Upper lobe of right lung (tissue), 1 donor: ENCODE measurements at regions not wholly inside any gene's neighbourhood (a gene's known extent, or its start where the extent isn't known, plus 50 kb on each side); places are given as distances from the start of the nearest gene placed in this dataset.

Source experiments
- ATAC-seq: fragments of 200-7000 bp; cut with Tn5 transposase; one replicate; pipeline ENCODE4 v1.9.1; 2020; ENCODE audit warnings: mild to moderate bottlenecking, moderate library complexity
- DNase-seq: peaks from one replicate; pipeline ENCODE4 v3.0.0-alpha.2; 2020
- H3K27ac ChIP-seq: fragments of 200-600 bp; one replicate; pipeline ENCODE4 v1.8.0; 2022
- H3K27me3 ChIP-seq: fragments of 200-600 bp; one replicate; pipeline ENCODE4 v1.8.0; 2022; ENCODE audit warnings: mild to moderate bottlenecking
- H3K36me3 ChIP-seq: fragments of 200-600 bp; one replicate; pipeline ENCODE4 v1.8.0; 2022
- H3K4me1 ChIP-seq: fragments of 200-600 bp; one replicate; pipeline ENCODE4 v1.8.0; 2022
- H3K4me3 ChIP-seq: fragments of 200-600 bp; one replicate; pipeline ENCODE4 v1.8.0; 2022; ENCODE audit warnings: mild to moderate bottlenecking
- H3K9me3 ChIP-seq: fragments of 200-600 bp; one replicate; pipeline ENCODE4 v1.8.0; 2022
- intact Hi-C: fragments of 100-400 bp; cut with DNase I; formaldehyde crosslinking; loops from one replicate; pipeline ENCODE4 v1.11.0; 2022
- TF ChIP-seq, protein P1 (sequence below): fragments of 200-600 bp; IDR thresholded peaks from one replicate; pipeline ENCODE4 v1.8.0; 2022; ENCODE audit warnings: antibody characterized with exemption
- donor health status: DM: no; HTN: yes; CAD: no; lungs with severe emphysema.

DNA sequence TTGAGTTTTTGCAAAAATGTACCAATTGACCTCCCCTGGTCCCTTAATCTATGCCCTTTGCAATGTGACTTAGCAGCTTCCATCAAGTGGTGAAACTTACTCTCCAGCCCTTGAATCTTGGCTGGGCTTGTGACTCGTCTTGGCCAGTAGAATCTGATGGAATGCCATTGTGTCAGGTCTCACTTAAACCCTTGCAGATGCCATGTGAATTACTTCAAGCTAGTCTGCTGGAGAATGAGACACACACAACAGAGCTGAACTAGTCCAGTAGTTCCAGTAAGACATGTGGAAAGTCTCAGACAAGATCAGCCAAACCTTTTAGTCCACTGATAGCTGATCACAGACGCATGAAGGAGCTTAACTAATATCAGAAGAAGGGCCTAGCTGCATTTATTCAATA, 567.8 kb upstream of the CPEB2 start:
- Histone ChIP-seq H3K27ac (no peak overlapping the region), H3K4me3 (no peak overlapping the region), H3K9me3 (no peaks in the 10 kb centered on the region), H3K4me1 (no peaks in the 10 kb centered on the region), H3K27me3 (no peaks in the 10 kb centered on the region), H3K36me3 (no peaks in the 10 kb centered on the region)
- ATAC-seq (no peak), DNase-seq (no peak)
- intact Hi-C loops = no loop called here
- TF ChIP-seq, protein P1, sequence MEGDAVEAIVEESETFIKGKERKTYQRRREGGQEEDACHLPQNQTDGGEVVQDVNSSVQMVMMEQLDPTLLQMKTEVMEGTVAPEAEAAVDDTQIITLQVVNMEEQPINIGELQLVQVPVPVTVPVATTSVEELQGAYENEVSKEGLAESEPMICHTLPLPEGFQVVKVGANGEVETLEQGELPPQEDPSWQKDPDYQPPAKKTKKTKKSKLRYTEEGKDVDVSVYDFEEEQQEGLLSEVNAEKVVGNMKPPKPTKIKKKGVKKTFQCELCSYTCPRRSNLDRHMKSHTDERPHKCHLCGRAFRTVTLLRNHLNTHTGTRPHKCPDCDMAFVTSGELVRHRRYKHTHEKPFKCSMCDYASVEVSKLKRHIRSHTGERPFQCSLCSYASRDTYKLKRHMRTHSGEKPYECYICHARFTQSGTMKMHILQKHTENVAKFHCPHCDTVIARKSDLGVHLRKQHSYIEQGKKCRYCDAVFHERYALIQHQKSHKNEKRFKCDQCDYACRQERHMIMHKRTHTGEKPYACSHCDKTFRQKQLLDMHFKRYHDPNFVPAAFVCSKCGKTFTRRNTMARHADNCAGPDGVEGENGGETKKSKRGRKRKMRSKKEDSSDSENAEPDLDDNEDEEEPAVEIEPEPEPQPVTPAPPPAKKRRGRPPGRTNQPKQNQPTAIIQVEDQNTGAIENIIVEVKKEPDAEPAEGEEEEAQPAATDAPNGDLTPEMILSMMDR = no peak

DNA sequence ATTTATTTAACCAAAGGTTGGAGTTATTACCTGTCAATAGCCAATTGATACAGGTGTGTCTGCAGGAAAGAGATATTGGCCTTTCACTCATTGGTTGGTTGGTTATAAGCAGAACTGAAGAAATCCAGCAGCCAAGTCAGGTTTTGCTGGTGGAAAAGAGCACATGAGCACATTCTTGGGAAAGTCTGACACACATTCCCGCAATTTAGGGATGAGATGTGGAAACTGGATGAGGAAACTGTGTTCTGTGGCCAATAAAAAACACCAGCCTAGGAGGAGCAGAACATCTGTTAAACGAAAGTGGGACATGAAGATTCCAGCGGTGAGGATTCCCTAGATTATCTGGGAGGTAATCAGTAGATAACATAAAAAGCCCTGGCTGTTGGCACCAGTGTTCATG, 567.4 kb upstream of the CPEB2 start:
- DNase-seq (no peak), ATAC-seq (no peak)
- Histone ChIP-seq H3K4me3 (no peak overlapping the region), H3K4me1 (no peaks in the 10 kb centered on the region), H3K9me3 (no peaks in the 10 kb centered on the region), H3K27me3 (no peaks in the 10 kb centered on the region), H3K27ac (no peak overlapping the region), H3K36me3 (no peaks in the 10 kb centered on the region)
- intact Hi-C loops = loop anchor here (5.0 kb wide), 1 partner anchor 778 kb away; no protein-coding TSS in a partner anchor
- TF ChIP-seq, protein P1 = no peak

DNA sequence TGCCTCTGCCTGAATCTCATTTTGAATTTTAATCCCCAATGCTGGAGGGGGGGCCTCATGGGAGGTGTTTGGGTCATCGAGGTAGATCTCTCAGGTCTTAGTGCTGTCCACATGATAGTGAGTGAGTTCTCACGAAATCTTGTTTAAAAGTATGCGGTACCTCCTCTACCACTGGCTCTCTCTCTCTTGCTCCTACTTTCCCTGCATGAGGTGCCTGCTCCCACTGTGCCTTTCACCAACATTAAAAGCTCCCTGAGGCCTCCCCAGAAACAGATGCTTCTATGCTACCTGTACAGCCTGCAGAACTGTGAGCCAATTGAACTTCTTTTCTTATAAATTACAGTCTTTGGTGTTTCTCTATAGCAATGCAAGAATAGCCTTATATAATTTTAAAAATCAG, 560.7 kb upstream of the CPEB2 start:
- TF ChIP-seq, protein P1 = no peak
- DNase-seq = no peak
- intact Hi-C loops = no loop called here

DNA sequence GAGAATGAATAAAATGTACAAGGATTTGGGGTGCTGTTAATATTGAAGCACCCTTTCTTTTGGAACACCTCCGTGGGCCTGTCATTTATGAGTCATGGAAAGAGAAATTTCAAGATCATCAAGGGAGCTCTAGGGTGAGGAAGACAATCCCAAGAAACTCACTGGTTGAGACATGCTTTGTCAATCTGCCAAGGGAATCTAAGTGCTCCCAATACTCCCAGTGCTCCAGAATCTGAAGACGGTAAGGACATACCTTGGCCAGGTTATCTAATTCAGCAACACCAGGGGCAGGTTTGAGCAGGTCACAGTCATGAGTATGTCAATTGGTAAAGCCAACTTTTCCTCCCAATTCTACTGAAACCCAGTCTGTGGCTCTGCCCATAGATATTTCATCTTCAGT, 556.4 kb upstream of the CPEB2 start:
- TF ChIP-seq, protein P1 = no peak
- intact Hi-C loops = no loop called here
- Histone ChIP-seq H3K9me3 (no peaks in the 10 kb centered on the region), H3K27me3 (no peaks in the 10 kb centered on the region), H3K4me3 (no peak overlapping the region), H3K36me3 (no peaks in the 10 kb centered on the region), H3K27ac (no peak overlapping the region), H3K4me1 (no peaks in the 10 kb centered on the region)
- no peak for DNase-seq
- ATAC-seq = no peak

More for the DNA sequence above, 560.7 kb upstream of the CPEB2 start:
- Histone ChIP-seq H3K9me3 (no peaks in the 10 kb centered on the region), H3K4me3 (no peak overlapping the region), H3K27me3 (no peaks in the 10 kb centered on the region), H3K36me3 (no peaks in the 10 kb centered on the region), H3K4me1 (no peaks in the 10 kb centered on the region), H3K27ac (no peak overlapping the region)
- no peak for ATAC-seq

DNA sequence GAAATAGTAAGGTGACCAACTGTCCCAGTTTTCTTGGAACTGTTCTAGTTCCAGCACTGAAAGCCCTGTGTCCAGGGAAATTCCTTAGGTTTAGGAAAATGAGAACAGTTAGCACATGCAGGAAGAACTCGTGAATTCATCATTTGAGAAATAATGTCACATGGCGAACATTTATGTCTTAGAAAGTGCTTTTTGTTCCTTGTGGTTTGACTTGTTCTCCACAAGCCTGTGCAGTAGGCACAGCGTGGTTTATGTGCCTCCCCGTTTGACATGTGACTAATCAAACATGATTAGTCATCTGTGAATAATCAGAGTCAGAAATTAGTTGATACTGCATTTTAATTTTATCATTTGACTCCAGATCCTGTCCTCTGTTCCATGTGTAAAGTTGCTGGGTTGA, 556.0 kb upstream of the CPEB2 start:
- Histone ChIP-seq H3K4me1 (no peaks in the 10 kb centered on the region), H3K36me3 (no peaks in the 10 kb centered on the region), H3K9me3 (no peaks in the 10 kb centered on the region), H3K4me3 (no peak overlapping the region), H3K27ac (no peak overlapping the region), H3K27me3 (no peaks in the 10 kb centered on the region)
- DNase-seq (no peak), ATAC-seq (peak; percentile 57)
- TF ChIP-seq, protein P1 = no peak
- intact Hi-C loops = no loop called here

DNA sequence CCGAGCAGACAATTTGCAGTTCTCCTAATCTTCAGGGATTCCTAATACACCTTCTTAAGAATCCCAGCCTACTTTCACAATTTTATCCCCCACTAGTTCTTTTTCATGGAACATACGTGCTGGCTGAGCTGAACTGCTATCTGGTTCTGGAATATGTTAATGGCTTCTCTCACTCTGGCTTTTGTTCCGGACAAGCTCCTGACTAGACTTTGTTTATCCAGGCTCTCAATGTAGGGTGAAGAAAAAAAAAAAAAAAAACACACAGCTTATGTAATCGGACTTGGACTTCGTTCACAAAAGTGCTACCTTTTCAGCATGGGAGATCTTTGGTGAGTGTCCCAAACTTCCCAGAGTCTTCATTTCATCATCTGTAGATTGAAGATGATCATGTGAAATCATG, 555.4 kb upstream of the CPEB2 start:
- Histone ChIP-seq H3K27me3 (no peaks in the 10 kb centered on the region), H3K4me3 (no peak overlapping the region), H3K36me3 (no peaks in the 10 kb centered on the region), H3K4me1 (no peaks in the 10 kb centered on the region), H3K27ac (no peak overlapping the region), H3K9me3 (no peaks in the 10 kb centered on the region)
- DNase-seq (no peak), ATAC-seq (no peak)
- intact Hi-C loops = no loop called here
- TF ChIP-seq, protein P1 = no peak
